Sigmoid colon (tissue), 4 donors: ENCODE measurements at regions not wholly inside any gene's neighbourhood (a gene's known extent, or its start where the extent isn't known, plus 50 kb on each side); places are given as distances from the start of the nearest gene placed in this dataset.

Experiments used
- CTCF ChIP-seq, 4 experiments: fragments of 450-650 bp in 3 of 4; fragments of 200-600 bp in 1 of 4; IDR thresholded peaks; one replicate each; pipeline ENCODE4 v1.5.1; 2016 to 2019; ENCODE audit warnings: antibody characterized with exemption in 4 of 4, mild to moderate bottlenecking in 3 of 4, moderate library complexity in 2 of 4
- POLR2A ChIP-seq, 2 donors: fragments of 450-650 bp; IDR thresholded peaks; one replicate each; pipeline ENCODE4 v1.6.1; 2016; ENCODE audit warnings: antibody characterized with exemption in 2 of 2, mild to moderate bottlenecking in 2 of 2, moderate library complexity in 2 of 2
- POLR2AphosphoS5 ChIP-seq, 4 donors: sonication (generic); formaldehyde crosslinking; IDR thresholded peaks; one replicate each; pipeline ENCODE4 v1.6.1; 2017; ENCODE audit warnings: antibody characterized with exemption in 4 of 4

- TF ChIP-seq CTCF (IDR thresholded peaks at IDR 0.05) (no peak), POLR2A (IDR thresholded peaks at IDR 0.05) (peak in 1 of 2 donors; percentile 12), POLR2AphosphoS5 (IDR thresholded peaks at IDR 0.05) (peak in 2 of 4 donors; percentile 9 to 16)
Observed at GRCh38 chr3:156605686-156606605, 51.0 kb upstream of the SSR3 start.
